H4 (cell line): ENCODE measurements at regions not wholly inside any gene's neighbourhood (a gene's known extent, or its start where the extent isn't known, plus 50 kb on each side); places are given as distances from the start of the nearest gene placed in this dataset.
"Not testable (repeated sequence)": the region's sequence is repeated elsewhere in the genome, so short reads cannot be mapped to it uniquely, and the experiment has no call there.

Experiments used
- DNase-seq: peaks from one replicate; pipeline ENCODE4 v3.0.0-alpha.2; 2015; ENCODE audit warnings: low spot score

DNA sequence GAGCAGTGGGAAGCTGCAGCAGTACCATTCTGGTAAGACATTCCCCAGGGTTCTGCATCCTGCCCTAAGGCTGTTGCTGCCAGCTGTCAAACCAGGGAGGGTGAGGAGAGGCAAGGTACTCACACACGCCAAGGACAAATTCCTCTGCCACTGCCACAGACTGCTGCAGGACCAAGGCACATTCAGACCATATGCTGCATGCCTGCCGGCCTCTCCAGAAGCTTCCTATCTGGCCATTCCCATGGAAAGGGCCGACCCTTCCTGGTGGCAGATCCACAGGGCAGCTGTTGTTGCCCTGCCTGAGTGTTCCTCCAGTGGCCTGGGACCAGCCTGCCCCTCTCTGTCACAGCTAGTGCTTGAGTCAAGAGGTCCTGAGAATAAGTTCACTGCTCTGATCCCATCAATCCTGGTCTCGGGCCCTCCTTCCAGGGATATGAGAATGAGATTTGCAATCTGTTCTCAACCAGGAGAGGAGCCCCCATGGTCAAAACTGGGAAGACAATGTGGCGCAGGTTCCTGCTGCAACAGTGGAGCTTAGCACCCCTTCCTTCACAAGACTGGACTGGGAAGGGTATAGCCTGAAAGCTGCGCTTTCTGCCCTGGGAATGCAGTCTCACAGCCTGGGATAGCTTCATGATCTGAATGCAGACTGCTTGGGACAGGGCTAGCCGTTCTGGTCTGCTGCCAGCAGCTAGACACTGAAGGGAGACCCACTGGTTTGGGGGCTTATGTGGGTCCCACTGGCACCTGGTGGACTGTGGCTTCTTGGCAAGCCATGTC lies 342.5 kb upstream of the NDST3 start:
- no peak for DNase-seq

DNA sequence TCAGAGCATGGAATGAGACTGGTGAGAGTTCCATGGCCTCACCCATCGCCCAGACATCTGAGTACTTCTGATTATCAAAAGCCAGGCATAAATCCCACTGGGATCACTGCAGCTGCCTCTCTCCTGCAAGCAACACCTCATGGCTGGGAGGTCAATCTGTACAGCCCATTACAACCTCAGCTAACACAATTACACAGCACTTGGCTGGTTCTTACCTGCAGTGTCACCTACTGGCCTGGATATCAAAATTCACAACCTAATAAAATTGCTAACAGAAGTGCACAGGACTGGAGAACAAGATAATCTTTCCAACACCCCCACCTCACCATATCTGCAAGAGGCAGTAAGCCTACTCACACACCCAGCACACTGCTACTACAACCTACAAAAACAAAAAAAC lies 341.7 kb upstream of the NDST3 start:
- DNase-seq: no peak

DNA sequence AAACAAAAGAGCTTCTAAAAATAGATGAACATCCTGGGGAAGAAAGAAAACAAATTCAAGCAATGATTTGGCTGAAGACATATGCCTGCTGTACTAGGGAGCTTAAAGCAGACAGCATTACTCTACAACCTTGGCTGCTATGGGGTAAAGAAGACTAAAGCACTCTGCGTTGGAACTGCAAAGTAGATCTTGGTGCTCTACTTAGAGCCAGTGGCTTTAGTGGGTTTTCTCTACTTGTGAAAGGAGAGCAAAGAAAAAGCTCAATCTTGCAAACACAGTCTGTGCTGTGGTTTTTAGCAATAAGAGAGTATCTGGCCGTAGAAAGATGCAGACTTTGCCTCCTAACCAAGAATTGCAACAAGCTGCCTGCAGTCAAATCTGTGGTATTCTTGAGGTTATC lies 334.7 kb upstream of the NDST3 start:
- DNase-seq: no peak

DNA sequence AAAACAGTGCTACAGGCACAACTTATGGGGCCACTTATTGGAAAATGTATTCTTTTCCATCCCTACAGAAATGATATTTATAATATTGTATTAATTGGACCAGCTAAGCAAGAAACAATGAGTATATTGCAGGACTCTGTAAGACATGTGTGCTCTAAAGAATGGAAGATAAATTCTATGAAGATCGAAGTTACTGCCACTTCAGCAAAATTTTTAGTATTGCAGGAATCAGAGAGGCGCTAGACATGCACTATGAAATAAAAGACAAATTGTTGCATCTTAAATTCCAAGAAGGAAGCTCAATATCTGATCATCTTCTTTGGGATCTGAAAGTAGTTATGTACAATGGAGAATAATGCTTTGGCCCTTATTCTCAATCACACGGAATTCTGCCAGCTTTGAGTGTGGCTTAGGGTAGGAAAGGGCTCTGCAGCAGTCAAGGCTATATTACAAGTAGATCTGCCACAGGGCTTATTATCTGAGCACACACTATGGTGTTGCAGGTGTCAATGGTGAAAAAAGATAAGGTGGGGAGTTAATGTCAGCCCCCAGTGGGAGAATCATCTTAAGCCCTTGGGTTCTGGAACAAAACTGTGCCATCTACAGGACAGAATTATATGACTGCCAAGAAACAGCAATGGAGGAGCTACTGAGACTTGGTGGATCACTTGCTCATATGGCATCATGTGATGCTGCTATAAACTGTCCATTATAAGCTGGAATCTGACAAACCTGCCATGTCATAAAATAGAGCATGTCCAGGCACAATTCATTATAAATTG lies 334.0 kb upstream of the NDST3 start:
- no peak for DNase-seq

DNA sequence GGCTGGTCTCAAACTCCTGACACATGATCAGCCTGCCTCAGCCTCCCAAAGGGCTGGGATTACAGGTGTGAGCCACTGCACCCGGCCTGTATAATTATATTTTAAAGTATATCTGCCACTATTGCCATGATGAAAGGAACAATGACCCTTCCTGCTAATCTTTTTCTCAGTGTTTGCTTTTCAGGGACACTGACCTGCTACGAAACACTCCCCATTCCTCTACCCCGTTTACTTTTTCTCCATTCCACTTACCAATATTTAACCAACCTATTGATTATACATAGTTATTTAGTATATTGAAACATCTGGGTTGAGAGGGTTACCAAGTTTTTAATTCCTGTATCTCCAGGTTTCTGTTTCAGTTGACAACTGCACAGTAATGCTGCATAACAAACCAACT lies 331.9 kb upstream of the NDST3 start:
- no peak for DNase-seq

DNA sequence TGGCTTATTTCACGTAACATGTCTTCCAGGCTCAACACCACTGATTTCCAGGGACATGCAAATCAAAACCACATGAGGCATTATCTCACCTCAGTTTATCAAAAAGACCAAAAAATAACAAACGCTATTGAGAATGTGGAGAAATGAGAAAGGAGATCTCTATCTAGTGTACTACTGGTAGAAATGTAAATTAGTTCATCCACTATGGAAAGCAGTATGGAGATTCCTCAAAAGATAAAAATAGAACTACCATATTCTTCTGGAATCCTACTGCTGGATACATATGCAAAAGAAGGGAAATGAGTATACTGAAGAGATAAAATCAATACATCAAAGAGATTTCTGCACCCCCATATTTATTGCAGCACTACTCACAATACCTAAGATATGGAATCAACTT lies 329.6 kb upstream of the NDST3 start:
- DNase-seq: no peak

DNA sequence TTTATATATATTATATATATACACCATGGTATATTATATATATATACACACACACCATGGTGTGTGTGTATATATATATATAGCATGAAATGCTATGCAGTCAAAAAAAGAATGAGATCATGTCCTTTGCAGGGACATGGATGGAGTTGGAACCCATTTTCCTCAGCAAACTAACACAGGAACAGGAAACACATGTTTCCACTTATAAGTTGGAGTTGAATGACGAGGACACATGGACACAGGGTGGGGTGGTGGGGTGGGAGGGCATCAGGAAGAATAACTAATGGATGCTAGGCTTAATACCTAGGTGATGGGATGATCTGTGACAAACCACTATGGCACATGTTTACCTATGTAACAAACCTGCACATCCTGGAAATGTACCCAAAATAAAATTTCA lies 293.6 kb upstream of the NDST3 start:
- DNase-seq: no peak

DNA sequence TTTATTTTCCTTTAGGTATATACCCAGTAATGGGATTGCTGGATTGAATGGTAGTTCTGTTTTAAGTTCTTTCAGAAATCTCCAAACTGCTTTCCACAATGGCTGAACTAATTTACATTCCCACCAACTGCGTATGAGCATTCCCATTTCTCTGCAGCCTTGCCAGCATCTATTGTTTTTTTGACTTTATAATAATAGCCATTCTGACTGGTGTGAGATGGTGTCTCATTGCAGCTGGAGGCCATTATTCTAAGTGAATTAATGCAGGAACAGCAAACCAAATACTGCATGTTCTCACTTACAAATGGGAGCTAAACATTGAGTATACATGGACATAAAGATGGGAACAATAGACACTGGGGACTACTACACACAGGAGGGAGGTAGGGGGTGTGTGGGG lies 288.9 kb upstream of the NDST3 start:
- DNase-seq: not testable (repeated sequence)

DNA sequence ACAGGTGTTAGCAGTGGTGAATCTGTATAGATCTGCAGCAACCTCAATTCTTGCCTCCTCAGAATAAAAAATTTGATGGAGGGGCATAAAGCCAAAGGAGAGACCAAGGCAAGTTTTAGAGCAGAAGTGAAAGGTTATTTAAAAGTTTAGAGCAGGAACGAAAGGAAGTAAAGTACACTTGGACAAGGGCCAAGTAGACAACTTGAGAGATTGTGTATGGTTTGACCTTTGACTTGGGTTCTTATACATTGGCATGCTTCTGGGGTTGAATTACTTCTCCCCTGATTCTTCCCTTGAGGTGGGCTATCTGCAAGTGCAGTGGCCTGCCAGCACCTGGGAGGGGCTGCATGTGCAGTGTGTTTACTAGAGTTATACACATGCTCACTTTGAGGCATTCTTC lies 278.8 kb upstream of the NDST3 start:
- no peak for DNase-seq

DNA sequence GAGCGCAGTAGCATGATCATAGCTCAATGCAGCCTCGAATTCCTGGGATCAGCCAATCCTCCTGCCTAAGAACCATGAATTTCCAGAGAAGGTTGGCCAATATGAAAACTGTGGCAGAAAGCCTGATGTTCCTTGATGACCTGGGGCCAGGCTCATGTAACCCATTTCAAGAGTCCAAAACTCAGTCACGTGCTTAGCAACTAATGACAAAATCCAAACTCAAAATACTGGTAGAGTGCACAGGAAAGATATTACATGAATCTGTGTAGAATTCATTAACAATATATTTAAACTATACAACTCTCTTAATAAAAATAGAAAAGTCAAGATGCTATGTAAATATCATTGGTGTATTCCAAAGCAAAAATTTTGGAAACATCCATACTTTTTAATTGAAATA lies 265.7 kb upstream of the NDST3 start:
- no peak for DNase-seq

DNA sequence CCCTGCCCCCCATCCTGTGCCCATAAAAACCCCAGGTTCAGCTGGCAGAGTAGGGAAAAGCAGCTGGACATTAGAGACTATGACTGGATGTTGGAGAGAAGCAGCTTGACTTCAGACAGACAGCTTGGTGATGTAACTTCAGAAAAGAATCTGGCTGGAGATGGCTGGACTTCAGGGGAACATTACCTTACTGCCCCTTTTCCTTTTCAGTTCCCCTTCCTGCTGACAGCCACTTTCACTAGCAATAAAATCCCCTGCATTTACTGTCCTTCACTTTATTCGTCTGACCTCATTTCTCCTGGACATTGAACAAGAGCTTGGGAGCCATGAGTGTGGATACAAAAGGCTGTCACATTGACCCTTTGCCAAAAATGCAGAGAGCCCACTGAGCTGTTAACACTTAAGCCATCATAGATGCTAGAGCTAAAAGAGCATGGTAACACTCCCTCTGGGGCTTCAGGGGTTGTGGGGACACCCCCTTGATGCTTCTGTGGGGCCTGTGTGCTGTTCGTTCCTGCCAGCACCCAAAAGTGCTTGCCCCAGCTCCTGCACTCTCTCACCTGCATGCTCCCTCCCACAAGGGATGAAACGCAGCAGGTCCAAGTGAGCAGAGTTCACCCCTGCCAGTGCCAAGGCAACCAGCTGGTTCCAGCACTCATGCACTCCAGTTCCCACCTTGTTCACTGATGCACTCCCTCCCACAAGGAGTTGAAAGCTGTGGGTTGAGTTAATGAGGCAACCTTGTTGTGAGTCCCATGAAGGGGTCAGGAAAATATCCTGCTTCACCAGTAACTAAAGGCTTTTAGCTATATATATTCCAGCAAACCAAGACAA lies 263.8 kb upstream of the NDST3 start:
- no peak for DNase-seq

DNA sequence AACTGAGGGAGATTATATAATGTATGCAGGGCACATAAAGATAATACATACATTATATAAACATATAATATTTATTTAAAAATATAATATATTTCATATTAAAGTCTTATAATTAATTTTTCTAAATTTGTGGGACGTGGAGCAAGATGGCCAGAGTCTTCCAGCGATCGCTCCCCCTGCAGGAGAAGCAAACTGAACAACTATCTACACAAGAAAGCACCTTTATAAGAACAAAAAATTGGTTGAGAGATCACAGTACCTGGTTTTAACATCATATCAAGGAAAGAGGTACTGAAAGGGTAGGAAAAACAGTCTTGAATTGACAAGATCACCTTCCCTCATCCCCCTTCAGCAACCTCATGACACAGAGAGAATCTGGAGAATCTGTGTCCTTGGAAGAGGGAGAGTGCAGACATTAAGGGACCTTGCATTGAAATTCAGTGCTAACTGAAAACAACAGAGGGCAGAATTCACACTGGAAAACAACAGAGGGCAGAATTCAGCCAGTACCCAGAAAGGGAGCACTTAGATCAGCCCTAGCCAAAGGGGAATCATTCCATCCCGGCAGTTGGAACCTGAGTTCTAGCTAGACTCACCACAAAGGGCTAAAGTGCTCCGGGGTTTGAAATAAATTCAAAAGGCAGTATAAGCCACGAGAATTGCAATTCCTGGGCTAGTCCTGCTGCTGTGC lies 262.5 kb upstream of the NDST3 start:
- no peak for DNase-seq

DNA sequence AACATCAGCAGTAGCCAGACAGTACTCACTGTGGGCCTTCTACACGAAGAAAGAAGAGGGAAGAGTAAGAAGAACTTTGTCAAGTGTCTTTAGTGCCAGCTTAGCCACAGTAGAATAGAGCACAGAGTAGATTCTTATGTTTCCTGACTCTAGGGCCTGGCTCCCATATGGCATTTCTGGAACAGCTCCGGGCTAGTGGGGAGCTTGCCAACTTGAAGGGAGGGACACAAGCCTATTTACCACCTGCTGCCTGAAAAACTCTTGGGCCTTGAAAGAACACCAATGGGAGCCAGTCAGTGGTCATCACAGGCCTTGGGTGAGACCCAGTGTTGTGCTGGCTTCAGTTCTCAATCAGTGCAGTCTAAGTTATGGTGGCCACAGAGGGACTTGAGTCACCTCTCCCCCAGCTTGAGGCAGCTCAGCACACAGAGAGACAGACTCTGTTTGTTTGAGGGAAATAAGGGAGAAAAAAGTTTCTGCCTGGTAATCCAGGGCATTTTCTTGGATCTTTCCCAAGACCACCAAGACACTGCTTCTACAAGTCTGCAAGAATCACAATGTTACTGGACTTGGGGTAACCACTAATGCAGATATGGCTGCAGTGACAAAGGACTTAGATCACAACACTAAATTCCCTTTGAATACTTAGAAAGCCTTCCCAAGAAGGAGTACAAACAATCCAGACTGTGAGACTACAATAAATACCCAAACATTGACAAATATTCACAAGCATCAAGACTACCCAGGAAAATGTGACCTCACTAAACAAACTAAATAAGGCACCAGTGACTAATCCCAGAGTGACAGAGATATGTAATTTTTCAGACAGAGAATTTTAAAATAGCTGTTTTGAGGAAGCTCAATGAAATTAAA lies 261.0 kb upstream of the NDST3 start:
- DNase-seq: no peak

DNA sequence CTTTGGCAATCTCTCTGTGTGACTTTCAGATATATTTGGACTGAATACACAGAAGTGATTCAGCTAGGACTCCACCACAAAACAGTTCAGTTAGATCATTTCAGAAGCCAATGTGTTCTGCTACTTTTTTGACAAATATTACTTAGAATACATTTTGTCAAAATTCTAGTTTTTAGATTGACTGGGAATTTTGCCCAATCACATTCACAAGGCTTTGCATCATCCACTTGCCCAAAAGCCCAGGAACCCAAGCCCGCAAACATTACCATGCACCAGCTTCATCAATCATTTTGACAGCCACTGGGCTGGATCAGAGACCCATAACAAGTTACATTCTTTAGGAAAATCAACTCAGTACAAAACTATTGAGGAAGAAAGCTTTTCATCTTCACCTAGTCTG lies 256.6 kb upstream of the NDST3 start:
- DNase-seq: no peak

DNA sequence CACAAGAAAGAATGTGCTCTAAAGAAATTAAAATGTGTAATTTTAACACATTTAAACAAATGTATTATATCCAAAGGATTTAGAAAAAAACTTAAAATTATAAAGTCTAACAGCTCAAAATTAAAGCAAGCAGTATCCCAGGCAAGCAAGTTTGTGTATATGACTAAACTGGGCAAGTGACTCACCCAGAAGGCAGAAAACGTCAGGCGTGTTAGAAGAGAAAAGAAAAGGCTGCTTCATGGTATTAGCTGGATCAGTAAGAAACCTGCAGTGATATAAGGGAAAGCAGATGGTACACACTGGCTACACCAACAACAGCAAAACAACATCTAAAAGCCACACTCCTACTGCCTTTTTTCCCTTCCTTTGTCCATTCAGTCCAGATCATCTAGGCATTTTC lies 250.6 kb upstream of the NDST3 start:
- peak; percentile 31 for DNase-seq

DNA sequence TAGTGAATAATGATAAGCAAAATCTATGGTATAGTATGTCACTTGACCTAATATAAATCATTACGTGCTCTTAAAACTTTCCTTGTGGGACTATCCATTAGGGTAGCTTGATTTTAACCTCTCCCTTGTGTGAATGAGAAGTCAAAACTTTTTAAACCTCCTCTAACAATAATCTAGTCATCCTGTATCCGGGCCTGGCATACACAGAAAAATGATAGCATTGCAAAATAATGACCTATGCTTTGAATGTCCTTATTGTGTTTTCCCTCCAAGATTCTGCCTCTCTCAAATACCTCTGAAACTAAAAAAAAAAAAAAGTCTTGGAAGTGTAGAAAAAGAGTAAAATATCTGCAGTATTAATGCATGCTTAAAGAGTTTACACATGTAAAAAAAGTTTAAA lies 250.0 kb upstream of the NDST3 start:
- no peak for DNase-seq

DNA sequence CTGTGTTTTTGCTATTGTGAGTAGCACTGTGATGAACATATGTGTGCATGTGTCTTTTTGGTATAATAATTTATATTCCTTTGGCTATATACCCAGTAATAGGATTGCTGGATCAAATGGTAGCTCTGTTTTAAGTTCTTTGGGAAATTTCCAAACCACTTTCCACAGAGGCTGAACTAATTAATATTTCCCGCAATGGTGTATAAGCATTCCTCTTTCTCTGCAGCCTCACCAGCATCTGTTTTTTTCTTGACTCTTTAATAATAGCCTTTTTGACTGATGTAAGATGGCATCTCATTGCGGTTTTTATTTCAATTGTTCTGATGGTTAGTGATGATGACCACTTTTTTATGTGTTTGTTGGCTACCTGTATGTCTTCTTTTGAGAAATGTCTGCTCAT lies 247.7 kb upstream of the NDST3 start:
- DNase-seq: no peak

DNA sequence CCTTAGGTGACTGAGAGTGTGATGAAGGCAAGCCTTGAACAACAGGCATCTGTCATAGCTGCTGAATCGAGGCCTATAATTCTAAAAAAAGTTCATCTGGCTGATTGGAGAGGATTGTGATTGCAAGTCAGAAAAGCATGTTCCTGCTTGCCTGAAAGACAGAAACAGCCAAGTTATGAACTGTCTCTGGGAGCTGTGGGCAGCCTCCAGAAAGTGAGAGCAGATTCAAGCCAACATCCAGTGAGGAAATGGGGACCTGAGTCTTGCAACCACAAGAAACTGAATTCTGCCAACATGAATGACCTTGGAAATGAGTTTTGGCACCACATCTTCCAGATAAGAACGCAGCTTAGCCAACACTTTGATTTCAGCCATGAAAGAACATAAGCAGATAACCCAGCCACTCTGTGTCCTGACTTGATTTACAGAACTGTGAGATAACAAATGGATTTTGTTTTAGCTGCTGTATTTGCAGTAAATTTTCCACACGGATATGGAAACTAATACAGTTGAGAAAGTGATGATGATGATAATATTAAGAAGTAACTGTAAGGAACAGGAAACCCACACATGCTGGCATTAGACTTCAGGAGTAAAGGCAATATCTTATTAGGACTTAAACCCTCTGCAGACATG lies 240.3 kb upstream of the NDST3 start:
- DNase-seq: no peak

DNA sequence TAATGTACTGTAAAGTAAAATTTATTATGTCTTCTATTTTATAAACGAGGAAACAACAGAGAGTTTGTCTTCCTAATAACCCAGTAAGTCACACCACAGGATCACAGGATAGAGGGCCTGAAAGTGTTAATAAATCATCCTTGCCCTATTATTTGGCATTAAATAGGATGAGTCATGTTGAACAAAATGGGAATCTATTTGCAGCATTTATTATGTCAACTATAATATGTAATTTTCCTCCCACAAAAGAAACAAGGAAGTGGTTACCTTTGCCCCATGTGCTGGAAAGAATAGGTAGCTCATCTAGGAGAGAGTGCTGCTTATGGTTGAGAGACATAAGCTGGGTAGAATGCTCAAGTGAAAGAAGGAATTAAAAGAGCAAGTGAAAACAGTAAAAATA lies 237.6 kb upstream of the NDST3 start:
- no peak for DNase-seq

DNA sequence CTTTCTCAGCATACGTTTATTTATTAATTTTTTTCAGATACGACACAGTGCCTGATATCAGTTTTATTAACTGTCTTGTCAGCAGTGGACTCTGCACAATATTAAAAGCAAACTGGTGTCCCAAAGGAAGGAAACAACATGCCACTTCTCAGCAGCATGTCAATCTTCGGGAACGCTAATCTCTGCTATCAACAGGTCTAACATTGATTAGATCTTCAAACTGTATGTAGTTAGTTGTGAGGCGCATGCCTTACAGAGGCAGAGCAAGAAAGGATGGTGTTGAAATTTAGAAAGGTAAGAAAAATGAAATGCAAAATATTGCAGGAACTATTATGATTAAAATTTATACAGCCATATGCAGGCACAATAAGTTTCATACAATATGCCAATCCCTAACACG lies 233.7 kb upstream of the NDST3 start:
- no peak for DNase-seq

DNA sequence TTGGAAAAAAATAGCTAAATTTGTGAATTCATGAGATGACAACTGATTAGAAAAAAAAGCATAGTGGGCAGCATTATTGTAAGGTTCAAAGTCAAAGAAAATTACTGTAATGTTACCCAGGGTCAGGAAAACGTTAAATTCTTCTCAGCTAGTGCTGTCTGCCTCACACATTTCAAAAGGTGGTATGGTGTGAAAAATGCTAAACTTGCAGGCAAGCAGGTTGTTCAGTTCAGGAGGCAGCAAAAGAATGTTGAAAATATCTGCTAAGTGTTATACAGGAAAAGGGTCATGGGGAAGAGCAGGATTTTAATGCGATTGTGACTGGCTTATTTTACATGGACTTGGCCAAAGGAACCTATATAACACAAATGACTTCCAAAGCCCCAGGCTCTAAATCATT lies 232.5 kb upstream of the NDST3 start:
- no peak for DNase-seq
